HG03135 (cell line): ENCODE measurements at regions not wholly inside any gene's neighbourhood (a gene's known extent, or its start where the extent isn't known, plus 50 kb on each side); places are given as distances from the start of the nearest gene placed in this dataset.

Experiments used
- ATAC-seq: cut with Tn5 transposase; IDR thresholded peaks from one replicate; pipeline ENCODE4 v1.9.1; 2021; ENCODE audit warnings: mild to moderate bottlenecking, moderate library complexity; ENCODE audit not compliant: unreplicated experiment

- no peak for ATAC-seq
These were observed 1098.1 kb upstream of the NCAM2 start for GRCh38 chr21:19900149-19900548.

GRCh38 chr21:19908390-19908789, 1089.8 kb upstream of the NCAM2 start:
- no peak for ATAC-seq

GRCh38 chr21:19914028-19914427, 1084.2 kb upstream of the NCAM2 start:
- ATAC-seq: no peak

GRCh38 chr21:19921211-19921610, 1077.0 kb upstream of the NCAM2 start:
- ATAC-seq: no peak

- no peak for ATAC-seq
These were observed 1076.1 kb upstream of the NCAM2 start for GRCh38 chr21:19922122-19922521.

- ATAC-seq: no peak
These were observed 1062.7 kb upstream of the NCAM2 start for GRCh38 chr21:19935467-19935866.

- ATAC-seq: no peak
These were observed 1060.6 kb upstream of the NCAM2 start for GRCh38 chr21:19937619-19938018.

GRCh38 chr21:19941626-19942025, 1056.6 kb upstream of the NCAM2 start:
- ATAC-seq: no peak

- ATAC-seq: no peak
These were observed 1047.9 kb upstream of the NCAM2 start for GRCh38 chr21:19950347-19950746.

- ATAC-seq: no peak
These were observed 1029.1 kb upstream of the NCAM2 start for GRCh38 chr21:19969156-19969555.

- no peak for ATAC-seq
These were observed 1016.3 kb upstream of the NCAM2 start for GRCh38 chr21:19981938-19982337.

GRCh38 chr21:19986396-19986795, 1011.8 kb upstream of the NCAM2 start:
- no peak for ATAC-seq

GRCh38 chr21:19987671-19988070, 1010.5 kb upstream of the NCAM2 start:
- ATAC-seq: no peak

GRCh38 chr21:19992540-19992939, 1005.7 kb upstream of the NCAM2 start:
- no peak for ATAC-seq

- ATAC-seq: no peak
These were observed 1004.9 kb upstream of the NCAM2 start for GRCh38 chr21:19993268-19993667.

GRCh38 chr21:19995253-19995652, 1003.0 kb upstream of the NCAM2 start:
- ATAC-seq: no peak

- no peak for ATAC-seq
These were observed 999.8 kb upstream of the NCAM2 start for GRCh38 chr21:19998453-19998852.

- ATAC-seq: no peak
These were observed 998.6 kb upstream of the NCAM2 start for GRCh38 chr21:19999369-20000272.

- no peak for ATAC-seq
These were observed 993.8 kb upstream of the NCAM2 start for GRCh38 chr21:20004367-20004766.

GRCh38 chr21:20010691-20011200, 987.5 kb upstream of the NCAM2 start:
- no peak for ATAC-seq

- no peak for ATAC-seq
These were observed 984.4 kb upstream of the NCAM2 start for GRCh38 chr21:20013851-20014250.

GRCh38 chr21:20016435-20017005, 981.7 kb upstream of the NCAM2 start:
- no peak for ATAC-seq
